ENCODE measurements at regions not wholly inside any gene's neighbourhood (a gene's known extent, or its start where the extent isn't known, plus 50 kb on each side); places are given as distances from the start of the nearest gene placed in this dataset.

GRCh38 chr10:124225467-124226270 lies 132.3 kb upstream of the CHST15 start:
- Mint-ChIP-seq H3K27me3 (ENCODE audit: low read depth) (no peaks in the 10 kb centered on the region), H3K9me3 (peaks cover 48% of the 10 kb centered on the region), H3K27ac (peak overlapping the region; percentile 43), H3K4me1 (ENCODE audit: low read depth) (peaks cover 17% of the 10 kb centered on the region), H3K4me3 (peak overlapping the region; percentile 35), H3K36me3 (ENCODE audit: low read depth) (peaks cover 21% of the 10 kb centered on the region)

- Mint-ChIP-seq H3K9me3 (peaks cover 42% of the 10 kb centered on the region), H3K36me3 (ENCODE audit: low read depth) (peaks cover 21% of the 10 kb centered on the region), H3K4me1 (ENCODE audit: low read depth) (peaks cover 23% of the 10 kb centered on the region), H3K27me3 (ENCODE audit: low read depth) (no peaks in the 10 kb centered on the region), H3K27ac (peak overlapping the region; percentile 39), H3K4me3 (no peak overlapping the region)
Observed at GRCh38 chr10:124225029-124225466, 131.7 kb upstream of the CHST15 start.

GRCh38 chr10:124224331-124225028 lies 131.1 kb upstream of the CHST15 start:
- H3K4me1 Mint-ChIP-seq (ENCODE audit: low read depth), result peaks cover 25% of the 10 kb centered on the region
- H3K27ac Mint-ChIP-seq, result no peak overlapping the region
- H3K27me3 Mint-ChIP-seq (ENCODE audit: low read depth), result no peaks in the 10 kb centered on the region
- peaks cover 18% of the 10 kb centered on the region for H3K36me3 Mint-ChIP-seq (ENCODE audit: low read depth)
- no peak overlapping the region for H3K4me3 Mint-ChIP-seq
- peaks cover 38% of the 10 kb centered on the region for H3K9me3 Mint-ChIP-seq

- Mint-ChIP-seq H3K36me3 (ENCODE audit: low read depth) (peaks cover 14% of the 10 kb centered on the region), H3K27me3 (ENCODE audit: low read depth) (no peaks in the 10 kb centered on the region), H3K9me3 (peaks cover 30% of the 10 kb centered on the region), H3K4me3 (no peak overlapping the region), H3K4me1 (ENCODE audit: low read depth) (peaks cover 25% of the 10 kb centered on the region), H3K27ac (no peak overlapping the region)
Observed at GRCh38 chr10:124223711-124224085, 130.3 kb upstream of the CHST15 start.

DNA sequence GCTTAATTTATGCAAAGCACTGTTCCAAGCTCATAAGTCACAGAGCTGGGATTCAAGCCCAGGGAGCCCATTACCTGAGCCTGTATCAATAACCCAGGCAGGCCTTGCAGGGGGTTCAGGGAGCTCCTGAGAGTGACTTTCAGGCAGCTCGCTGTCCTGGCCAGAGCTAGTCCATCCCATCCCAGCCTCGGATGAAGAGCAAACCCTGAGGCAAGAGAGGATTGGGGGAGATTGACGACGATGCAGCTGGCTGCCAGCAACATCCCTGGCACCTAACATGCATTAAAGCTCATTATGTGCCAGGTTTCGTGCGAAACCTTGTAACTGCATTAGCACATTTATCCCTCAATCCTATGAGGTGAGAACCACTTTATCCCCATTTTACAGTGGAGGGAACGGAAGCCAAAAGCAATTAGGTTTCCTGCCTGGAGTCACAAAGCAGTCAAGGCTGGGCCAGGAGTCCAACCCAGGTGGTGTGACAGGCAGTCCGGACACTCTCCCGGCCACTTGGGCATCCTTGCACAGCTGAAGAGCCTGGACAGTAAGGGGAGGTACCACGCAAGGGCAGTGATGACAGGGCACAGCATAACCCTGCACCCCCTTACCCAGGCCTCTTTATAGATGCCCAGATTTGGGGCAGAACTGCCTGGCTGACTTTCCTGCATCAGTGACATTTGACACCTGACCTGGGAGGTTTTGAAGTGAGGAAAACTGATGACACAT lies 129.8 kb upstream of the CHST15 start:
- Mint-ChIP-seq H3K36me3 (ENCODE audit: low read depth) (peaks cover 14% of the 10 kb centered on the region), H3K27ac (no peak overlapping the region), H3K4me3 (no peak overlapping the region), H3K9me3 (peaks cover 24% of the 10 kb centered on the region), H3K4me1 (ENCODE audit: low read depth) (peaks cover 25% of the 10 kb centered on the region), H3K27me3 (ENCODE audit: low read depth) (no peaks in the 10 kb centered on the region)

GRCh38 chr10:124222318-124222987 lies 129.1 kb upstream of the CHST15 start:
- H3K9me3 Mint-ChIP-seq, result peaks cover 17% of the 10 kb centered on the region
- peaks cover 25% of the 10 kb centered on the region for H3K4me1 Mint-ChIP-seq (ENCODE audit: low read depth)
- no peak overlapping the region for H3K4me3 Mint-ChIP-seq
- peaks cover 13% of the 10 kb centered on the region for H3K36me3 Mint-ChIP-seq (ENCODE audit: low read depth)
- no peaks in the 10 kb centered on the region for H3K27me3 Mint-ChIP-seq (ENCODE audit: low read depth)
- H3K27ac Mint-ChIP-seq, result no peak overlapping the region

GRCh38 chr10:124221356-124222317 lies 128.2 kb upstream of the CHST15 start:
- peak overlapping the region; percentile 23 for H3K4me3 Mint-ChIP-seq
- H3K9me3 Mint-ChIP-seq, result peaks cover 9% of the 10 kb centered on the region
- H3K4me1 Mint-ChIP-seq (ENCODE audit: low read depth), result peaks cover 26% of the 10 kb centered on the region
- H3K27me3 Mint-ChIP-seq (ENCODE audit: low read depth), result peaks cover 3% of the 10 kb centered on the region
- peaks cover 5% of the 10 kb centered on the region for H3K36me3 Mint-ChIP-seq (ENCODE audit: low read depth)
- H3K27ac Mint-ChIP-seq, result peak overlapping the region; percentile 15

DNA sequence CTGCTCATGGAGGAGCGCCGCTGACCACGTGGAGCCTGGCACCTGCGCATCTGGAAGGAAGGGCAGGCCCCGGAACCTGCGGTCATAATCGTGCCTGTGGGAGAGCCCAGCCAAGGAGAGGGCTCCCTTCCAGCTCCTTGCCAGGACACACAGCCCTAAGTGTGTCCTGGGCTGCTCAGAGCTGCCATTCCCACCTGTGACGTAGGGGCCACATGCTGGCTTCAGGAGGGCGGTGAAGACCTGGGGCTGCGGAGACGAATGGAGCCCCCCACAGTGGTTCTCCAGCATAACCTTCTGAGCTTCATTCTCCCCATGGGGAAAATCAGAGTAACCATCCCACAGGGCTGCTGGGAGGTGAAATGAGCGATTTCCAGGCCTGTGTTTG lies 127.6 kb upstream of the CHST15 start:
- H3K4me1 Mint-ChIP-seq (ENCODE audit: low read depth), result peaks cover 27% of the 10 kb centered on the region
- peaks cover 4% of the 10 kb centered on the region for H3K27me3 Mint-ChIP-seq (ENCODE audit: low read depth)
- peak overlapping the region; percentile 23 for H3K4me3 Mint-ChIP-seq
- peak overlapping the region; percentile 52 for H3K27ac Mint-ChIP-seq
- H3K9me3 Mint-ChIP-seq, result peaks cover 2% of the 10 kb centered on the region
- peaks cover 3% of the 10 kb centered on the region for H3K36me3 Mint-ChIP-seq (ENCODE audit: low read depth)

DNA sequence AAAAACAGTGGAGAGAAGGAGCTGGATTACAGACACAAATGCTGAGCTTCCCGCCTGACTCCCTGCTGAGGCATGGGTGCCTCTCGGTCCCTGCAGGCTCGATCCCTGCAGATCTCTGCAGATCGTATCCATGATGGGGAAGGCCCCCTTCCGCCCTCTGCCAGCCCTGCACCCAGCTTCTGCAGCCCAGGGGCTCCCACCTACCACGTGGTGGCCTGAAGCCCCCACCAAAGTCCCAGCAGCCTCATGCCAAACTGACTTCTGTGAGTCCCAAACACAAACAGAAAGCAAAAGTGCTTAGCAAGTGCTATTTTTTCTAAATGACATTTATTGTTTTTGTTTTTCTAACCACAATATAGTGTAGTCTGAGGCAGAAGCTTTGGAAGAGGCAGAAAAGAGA lies 127.1 kb upstream of the CHST15 start:
- Mint-ChIP-seq H3K27ac (peak overlapping the region; percentile 52), H3K9me3 (no peaks in the 10 kb centered on the region), H3K36me3 (ENCODE audit: low read depth) (no peaks in the 10 kb centered on the region), H3K4me3 (peak overlapping the region; percentile 29), H3K27me3 (ENCODE audit: low read depth) (peaks cover 4% of the 10 kb centered on the region), H3K4me1 (ENCODE audit: low read depth) (peaks cover 25% of the 10 kb centered on the region)

- Mint-ChIP-seq H3K27ac (no peak overlapping the region), H3K4me1 (ENCODE audit: low read depth) (peaks cover 25% of the 10 kb centered on the region), H3K36me3 (ENCODE audit: low read depth) (no peaks in the 10 kb centered on the region), H3K4me3 (no peak overlapping the region), H3K9me3 (no peaks in the 10 kb centered on the region), H3K27me3 (ENCODE audit: low read depth) (peaks cover 4% of the 10 kb centered on the region)
Observed at GRCh38 chr10:124219655-124220054, 126.3 kb upstream of the CHST15 start.

GRCh38 chr10:124219062-124219461 lies 125.7 kb upstream of the CHST15 start:
- H3K27me3 Mint-ChIP-seq (ENCODE audit: low read depth), result peaks cover 4% of the 10 kb centered on the region
- no peak overlapping the region for H3K4me3 Mint-ChIP-seq
- H3K9me3 Mint-ChIP-seq, result no peaks in the 10 kb centered on the region
- no peaks in the 10 kb centered on the region for H3K36me3 Mint-ChIP-seq (ENCODE audit: low read depth)
- H3K27ac Mint-ChIP-seq, result no peak overlapping the region
- peaks cover 25% of the 10 kb centered on the region for H3K4me1 Mint-ChIP-seq (ENCODE audit: low read depth)

DNA sequence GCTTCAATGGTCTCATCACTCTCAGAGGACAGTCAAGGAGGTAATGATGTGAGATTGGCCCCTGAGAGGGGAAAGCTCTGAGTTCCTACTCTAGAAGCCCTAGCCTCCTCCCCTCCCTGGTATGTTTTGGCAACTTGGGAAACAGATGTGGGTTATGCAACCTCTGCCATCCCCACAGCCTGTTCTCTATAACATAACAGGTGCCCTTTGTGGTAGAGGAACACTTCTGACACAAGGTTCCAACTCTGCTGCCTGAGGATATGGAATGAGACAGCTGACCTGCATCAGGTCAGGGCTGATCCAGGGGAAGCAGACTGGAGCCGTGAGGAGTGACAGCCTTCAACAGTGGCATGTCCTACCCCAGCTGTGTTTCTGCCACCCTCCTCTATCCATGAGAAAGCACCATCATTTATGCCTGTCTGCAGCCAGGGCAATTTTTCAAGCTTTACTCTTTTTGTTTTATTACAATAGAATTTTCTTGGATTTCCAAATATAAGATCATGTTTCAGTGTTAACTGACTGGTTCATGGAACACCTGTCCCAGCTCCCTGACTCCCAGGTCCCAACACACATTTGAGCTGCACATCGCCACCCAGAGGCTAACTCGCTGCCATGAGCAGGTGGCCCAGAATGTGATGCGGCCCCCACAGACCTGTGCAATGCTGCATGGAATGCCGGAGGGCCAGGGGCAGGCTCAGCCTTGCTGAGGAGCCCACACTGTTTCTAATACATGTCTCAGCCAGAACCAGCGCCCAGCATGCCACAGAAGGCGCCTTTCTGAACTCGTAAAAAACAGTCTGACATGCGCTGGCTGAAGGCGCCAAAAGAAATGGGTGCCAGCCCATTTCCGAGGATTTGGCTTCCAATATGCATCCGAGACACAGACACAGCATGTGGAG lies 124.8 kb upstream of the CHST15 start:
- Mint-ChIP-seq H3K36me3 (ENCODE audit: low read depth) (no peaks in the 10 kb centered on the region), H3K4me3 (no peak overlapping the region), H3K27ac (no peak overlapping the region), H3K9me3 (no peaks in the 10 kb centered on the region), H3K27me3 (ENCODE audit: low read depth) (peaks cover 4% of the 10 kb centered on the region), H3K4me1 (ENCODE audit: low read depth) (peaks cover 25% of the 10 kb centered on the region)

DNA sequence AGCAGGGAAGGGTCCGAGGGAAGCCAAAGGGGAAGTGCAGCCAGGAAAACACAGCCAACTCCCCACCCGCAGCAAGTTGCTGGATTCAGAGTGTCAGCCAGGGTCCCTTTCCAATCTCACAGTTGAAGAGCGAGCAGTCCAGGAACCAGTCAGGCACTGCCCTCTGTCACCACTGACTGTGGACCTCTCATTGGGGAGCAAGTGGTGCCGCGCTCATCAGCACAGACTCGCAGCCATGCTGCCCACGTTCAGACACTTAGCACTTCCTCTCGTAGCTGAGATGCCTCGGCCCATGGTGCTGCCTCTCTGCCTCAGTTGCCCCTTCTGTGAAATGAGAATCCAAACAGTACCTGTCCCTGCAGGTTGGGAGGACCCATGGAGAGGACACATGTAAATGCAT lies 123.6 kb upstream of the CHST15 start:
- Mint-ChIP-seq H3K4me1 (ENCODE audit: low read depth) (peaks cover 20% of the 10 kb centered on the region), H3K36me3 (ENCODE audit: low read depth) (no peaks in the 10 kb centered on the region), H3K4me3 (no peak overlapping the region), H3K27me3 (ENCODE audit: low read depth) (peaks cover 4% of the 10 kb centered on the region), H3K27ac (no peak overlapping the region), H3K9me3 (no peaks in the 10 kb centered on the region)
